H1 (cell line): ENCODE measurements at regions not wholly inside any gene's neighbourhood (a gene's known extent, or its start where the extent isn't known, plus 50 kb on each side); places are given as distances from the start of the nearest gene placed in this dataset.

Source experiments
- CTCF ChIP-seq, 3 experiments: IDR thresholded peaks; 1 replicate in 2 of 3; 2 replicates in 1 of 3; pipeline versions ENCODE4 v1.5.1 to v1.6.1; 2011; ENCODE audit warnings: low read length in 3 of 3, mild to moderate bottlenecking in 3 of 3, inconsistent platforms in 2 of 3, low read depth in 1 of 3, moderate library complexity in 1 of 3; ENCODE audit not compliant: insufficient read depth in 1 of 3; ENCODE audit errors: control extremely low read depth in 1 of 3
- EP300 ChIP-seq, 2 experiments: IDR thresholded peaks; 1 replicate in 1 of 2; 2 replicates in 1 of 2; pipeline ENCODE4 v1.6.1; 2011 to 2012; ENCODE audit warnings: low read depth in 2 of 2, low read length in 2 of 2, mild to moderate bottlenecking in 2 of 2, borderline replicate concordance in 1 of 2, inconsistent platforms in 1 of 2, moderate library complexity in 1 of 2
- GTF2F1 ChIP-seq: IDR thresholded peaks from 2 replicates; pipeline ENCODE4 v1.6.1; 2012; ENCODE audit warnings: low read depth, low read length, improper control_type of control experiment, borderline replicate concordance
- POLR2A ChIP-seq, 2 experiments: IDR thresholded peaks; 1 replicate in 1 of 2; 2 replicates in 1 of 2; pipeline ENCODE4 v1.6.1; 2011; ENCODE audit warnings: low read depth in 2 of 2, low read length in 2 of 2, mild to moderate bottlenecking in 2 of 2; ENCODE audit errors: control extremely low read depth in 1 of 2
- YY1 ChIP-seq: IDR thresholded peaks from 2 replicates; pipeline ENCODE4 v1.6.1; 2011; ENCODE audit warnings: low read depth, mild to moderate bottlenecking, low read length

DNA sequence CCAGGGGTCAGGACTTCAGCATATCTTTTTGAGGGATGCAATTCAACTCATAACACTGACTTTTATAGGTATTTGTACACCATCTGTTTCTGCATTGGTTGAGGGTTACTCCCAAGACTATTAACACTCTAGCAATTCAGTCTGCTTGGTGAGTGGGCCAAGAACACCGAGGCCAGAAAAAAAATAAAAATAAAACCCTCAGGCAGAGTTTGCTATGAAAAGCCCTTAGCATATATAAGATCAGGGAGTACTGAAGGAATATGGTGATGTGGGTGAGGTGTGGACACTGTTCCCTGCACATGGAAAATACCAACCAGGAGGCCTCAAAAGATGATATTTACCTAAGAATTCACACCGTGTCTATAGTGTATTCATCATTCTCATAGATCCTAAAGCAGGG lies 383.2 kb upstream of the UBE2E3 start:
- TF ChIP-seq CTCF (IDR thresholded peaks at IDR 0.05; ENCODE audit: control extremely low read depth in 1 of 3, insufficient read depth in 1 of 3, low read depth in 1 of 3, low read length in 3 of 3) (no peak), YY1 (no peak), EP300 (IDR thresholded peaks at IDR 0.05; ENCODE audit: borderline replicate concordance in 1 of 2, low read depth in 2 of 2, low read length in 2 of 2) (no peak), POLR2A (IDR thresholded peaks at IDR 0.05; ENCODE audit: control extremely low read depth in 1 of 2, low read depth in 2 of 2, low read length in 2 of 2) (no peak), GTF2F1 (no peak)
